NB4 (cell line): ENCODE measurements at regions not wholly inside any gene's neighbourhood (a gene's known extent, or its start where the extent isn't known, plus 50 kb on each side); places are given as distances from the start of the nearest gene placed in this dataset.

Experiments used
- DNase-seq: peaks from one replicate; pipeline ENCODE4 v3.0.0; 2010; ENCODE audit warnings: low read depth
- H3K4me3 ChIP-seq: one replicate; pipeline ENCODE4 v1.5.1; 2011; ENCODE audit warnings: mild to moderate bottlenecking, low read depth, low read length, moderate library complexity
- MYC ChIP-seq: IDR thresholded peaks from 2 replicates; pipeline ENCODE4 v1.6.1; 2011; ENCODE audit warnings: low read depth, low read length
- POLR2A ChIP-seq: IDR thresholded peaks from 2 replicates; pipeline ENCODE4 v1.6.1; 2011; ENCODE audit warnings: mild to moderate bottlenecking; ENCODE audit not compliant: insufficient read length; ENCODE audit errors: extremely low read depth
- TF ChIP-seq, protein P1 (sequence below): IDR thresholded peaks from one replicate; pipeline ENCODE4 v1.5.1; 2012; ENCODE audit warnings: low read depth, low read length
- TF ChIP-seq, protein P2 (sequence below): IDR thresholded peaks from 2 replicates; pipeline ENCODE4 v1.6.1; 2011; ENCODE audit warnings: low read depth, low read length

DNA sequence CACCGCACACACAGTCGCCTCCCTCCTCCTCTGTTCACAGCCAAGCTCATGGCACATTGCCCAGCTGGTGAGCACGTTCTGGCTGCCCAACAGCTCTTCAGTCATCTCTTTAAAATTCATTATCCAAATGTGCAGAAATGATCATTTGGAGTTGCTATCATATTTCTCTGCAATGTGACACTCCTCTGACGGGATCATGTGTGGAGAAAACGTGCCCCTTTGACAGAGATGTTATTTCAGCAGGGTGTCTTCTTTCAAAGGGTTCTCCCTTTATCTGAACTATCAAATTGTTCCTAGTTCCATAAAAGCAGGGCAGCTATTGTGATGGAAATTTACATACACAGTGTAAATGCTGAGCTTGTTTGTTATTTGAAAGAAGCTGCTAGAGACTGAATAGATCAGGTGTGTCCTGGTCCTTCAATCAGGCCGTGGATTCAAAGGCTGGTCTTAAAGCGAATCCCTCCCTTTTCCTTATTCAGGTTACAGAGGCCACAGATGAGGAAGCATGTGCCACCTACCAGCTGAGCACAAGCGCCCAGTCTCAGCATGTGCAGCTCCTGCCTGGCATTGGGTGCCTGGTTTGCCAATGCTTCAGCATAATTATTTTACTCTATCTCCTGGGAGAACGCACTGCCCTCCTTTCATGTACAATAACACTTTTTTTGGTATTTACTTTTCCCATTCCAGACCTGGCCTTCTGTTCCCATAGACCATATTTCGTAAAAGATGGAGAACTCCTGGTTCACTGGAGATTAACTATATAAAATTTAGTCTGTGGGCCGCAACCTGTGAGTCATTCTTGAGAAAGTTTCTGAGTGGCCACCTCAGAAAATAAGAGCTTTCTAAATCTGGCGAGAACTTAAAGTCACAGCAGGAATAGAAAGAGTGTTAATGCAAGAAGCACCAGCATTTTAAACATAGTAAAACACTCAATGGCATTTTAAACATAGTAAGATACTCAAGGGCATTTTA lies 433.7 kb downstream of the ENC1 start:
- H3K4me3 ChIP-seq = no peak overlapping the region
- TF ChIP-seq, protein P1, sequence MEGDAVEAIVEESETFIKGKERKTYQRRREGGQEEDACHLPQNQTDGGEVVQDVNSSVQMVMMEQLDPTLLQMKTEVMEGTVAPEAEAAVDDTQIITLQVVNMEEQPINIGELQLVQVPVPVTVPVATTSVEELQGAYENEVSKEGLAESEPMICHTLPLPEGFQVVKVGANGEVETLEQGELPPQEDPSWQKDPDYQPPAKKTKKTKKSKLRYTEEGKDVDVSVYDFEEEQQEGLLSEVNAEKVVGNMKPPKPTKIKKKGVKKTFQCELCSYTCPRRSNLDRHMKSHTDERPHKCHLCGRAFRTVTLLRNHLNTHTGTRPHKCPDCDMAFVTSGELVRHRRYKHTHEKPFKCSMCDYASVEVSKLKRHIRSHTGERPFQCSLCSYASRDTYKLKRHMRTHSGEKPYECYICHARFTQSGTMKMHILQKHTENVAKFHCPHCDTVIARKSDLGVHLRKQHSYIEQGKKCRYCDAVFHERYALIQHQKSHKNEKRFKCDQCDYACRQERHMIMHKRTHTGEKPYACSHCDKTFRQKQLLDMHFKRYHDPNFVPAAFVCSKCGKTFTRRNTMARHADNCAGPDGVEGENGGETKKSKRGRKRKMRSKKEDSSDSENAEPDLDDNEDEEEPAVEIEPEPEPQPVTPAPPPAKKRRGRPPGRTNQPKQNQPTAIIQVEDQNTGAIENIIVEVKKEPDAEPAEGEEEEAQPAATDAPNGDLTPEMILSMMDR = no peak
- TF ChIP-seq POLR2A (no peak), MYC (no peak)
- TF ChIP-seq, protein P2, sequence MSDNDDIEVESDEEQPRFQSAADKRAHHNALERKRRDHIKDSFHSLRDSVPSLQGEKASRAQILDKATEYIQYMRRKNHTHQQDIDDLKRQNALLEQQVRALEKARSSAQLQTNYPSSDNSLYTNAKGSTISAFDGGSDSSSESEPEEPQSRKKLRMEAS = no peak
- DNase-seq = no peak

DNA sequence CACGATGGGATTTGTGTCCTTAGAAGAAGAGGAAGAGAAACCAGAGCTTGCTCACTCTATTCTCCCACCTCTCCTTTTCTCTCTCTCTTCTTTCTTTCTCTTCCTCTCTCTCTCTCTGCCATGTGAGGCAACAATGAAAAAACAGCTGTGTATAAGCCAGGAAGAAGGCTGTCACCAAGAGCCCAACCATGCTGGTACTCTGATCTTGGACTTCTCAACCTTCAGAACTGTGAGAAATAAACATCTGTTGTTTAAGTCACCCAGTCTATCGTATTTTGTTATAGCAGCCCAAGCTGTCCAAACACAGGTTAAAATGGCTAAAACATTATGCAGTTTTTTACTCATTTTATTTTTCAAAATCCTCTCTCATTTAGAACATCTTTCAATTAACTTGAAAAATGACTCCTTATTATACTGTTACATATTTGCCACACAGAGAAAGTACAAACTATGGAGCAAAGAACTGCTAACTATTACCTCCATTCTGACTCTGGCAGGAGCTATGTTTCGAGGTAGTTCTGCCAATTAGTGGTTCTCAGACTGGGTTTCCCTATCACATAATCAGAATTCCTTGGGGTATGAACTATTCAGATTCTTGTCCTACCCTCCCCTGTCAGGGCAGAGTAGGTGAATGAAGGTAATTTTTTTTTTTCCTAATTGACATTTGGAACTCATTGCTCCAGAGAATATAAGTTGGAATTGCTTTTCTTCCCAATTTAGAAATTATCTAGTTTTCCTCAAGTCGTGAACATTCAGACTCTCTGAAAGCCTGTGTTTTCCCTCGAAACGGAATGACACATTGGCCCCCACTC lies 434.6 kb downstream of the ENC1 start:
- no peak for DNase-seq
- no peak for TF ChIP-seq POLR2A
- TF ChIP-seq, protein P2 = no peak
- TF ChIP-seq, protein P1 = no peak
- no peak for TF ChIP-seq MYC
- H3K4me3 ChIP-seq = no peak overlapping the region

DNA sequence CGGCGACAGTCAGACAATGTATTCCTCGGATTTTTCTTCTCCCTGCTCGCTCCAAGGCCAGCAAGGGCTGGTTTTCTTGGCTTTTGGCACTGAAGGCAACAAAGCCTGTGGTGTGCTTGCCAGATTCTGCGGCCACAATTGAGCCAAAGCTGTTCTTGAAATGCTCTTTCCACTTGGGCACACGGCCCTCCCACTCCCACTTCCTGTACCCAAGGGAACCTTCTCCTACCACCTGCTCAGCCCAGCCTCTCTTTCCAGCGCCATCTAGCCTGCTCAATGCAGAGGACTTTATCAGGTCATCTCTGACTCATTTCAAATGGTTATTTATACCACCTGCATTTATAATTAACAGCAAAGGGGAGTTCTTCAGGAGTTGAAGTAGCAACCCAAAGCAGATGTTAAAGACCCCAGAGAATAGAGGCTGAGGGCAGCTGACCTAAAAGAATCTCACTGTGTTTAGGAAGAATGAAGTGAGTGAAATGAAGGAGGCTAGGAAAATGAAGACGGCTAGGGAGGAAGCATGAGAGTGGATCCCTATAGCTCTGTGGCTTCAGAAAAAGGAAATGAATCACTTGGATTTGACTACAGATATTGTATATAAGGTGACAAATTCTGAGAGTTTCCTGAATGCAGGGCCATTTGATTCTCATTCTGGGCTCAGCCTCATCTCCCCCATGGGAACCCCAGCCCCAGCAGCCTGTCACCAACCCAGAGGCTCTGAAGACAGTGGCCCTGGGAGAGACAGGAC lies 439.0 kb downstream of the ENC1 start:
- no peak overlapping the region for H3K4me3 ChIP-seq
- DNase-seq = peak; percentile 57
- TF ChIP-seq, protein P2 = no peak
- TF ChIP-seq MYC = 0 out of 2 replicates have a peak, but pooled peaks have one; percentile 12

DNA sequence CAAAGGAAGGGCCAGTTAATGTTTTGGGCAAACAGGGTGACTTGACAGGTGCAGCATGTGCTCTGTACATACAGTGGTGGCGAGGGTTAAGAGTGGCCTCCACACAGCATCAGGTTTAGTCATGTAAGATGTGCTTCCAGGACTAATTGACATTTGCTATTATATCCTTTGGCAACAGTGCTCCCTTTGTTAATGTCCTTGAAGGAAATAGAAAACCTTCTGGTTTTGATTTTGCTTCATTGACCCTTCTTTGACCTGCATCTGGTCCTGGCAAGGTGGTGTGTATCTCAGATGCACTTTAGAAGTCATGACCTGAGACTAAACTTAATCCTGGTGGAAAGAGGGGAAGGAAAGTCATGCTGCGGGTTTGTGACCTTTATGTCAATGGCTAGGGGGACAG lies 440.0 kb downstream of the ENC1 start:
- H3K4me3 ChIP-seq = no peak overlapping the region
- DNase-seq = no peak
- TF ChIP-seq, protein P2 = no peak
- no peak for TF ChIP-seq POLR2A
- no peak for TF ChIP-seq MYC
- TF ChIP-seq, protein P1 = no peak

DNA sequence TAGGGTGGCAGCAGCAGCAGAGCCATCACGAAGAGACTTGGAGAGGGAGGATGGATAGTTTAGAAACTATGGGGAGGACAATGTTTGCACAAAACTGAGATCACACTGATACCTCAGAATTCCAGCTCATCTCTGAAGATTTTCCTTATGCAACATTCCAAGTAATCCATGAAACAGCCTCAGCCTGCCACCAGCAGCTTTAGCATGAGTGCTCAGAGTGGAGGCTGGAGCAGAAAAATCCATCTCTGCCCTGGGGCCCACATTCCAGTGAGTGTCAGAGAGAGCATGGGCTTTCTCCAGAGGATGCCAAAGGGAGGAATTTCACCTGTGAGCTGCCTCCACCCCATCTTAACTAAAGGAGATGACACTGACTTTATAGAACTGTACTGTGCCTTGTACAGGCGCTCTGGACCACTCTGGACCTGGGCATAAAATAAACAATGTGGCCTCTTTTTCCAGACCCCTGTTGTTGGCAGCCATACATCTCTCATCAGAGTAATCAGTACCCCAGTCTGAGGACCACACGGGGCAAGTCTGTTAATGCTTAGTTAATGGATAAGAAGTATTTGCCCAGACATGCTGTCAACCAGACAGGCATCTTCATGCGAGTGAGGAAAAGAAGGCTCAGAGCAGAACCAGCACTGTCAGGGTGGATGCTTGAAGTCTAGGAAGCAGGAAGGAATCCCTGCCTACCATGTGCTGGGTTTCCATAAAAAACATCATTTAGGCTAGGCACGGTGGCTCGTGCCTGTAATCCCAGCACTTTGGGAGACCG lies 440.9 kb downstream of the ENC1 start:
- no peak overlapping the region for H3K4me3 ChIP-seq
- DNase-seq = no peak
- TF ChIP-seq, protein P2 = no peak
- TF ChIP-seq MYC (no peak), POLR2A (no peak)
- TF ChIP-seq, protein P1 = no peak
